OCI-LY7 (cell line): ENCODE measurements at regions not wholly inside any gene's neighbourhood (a gene's known extent, or its start where the extent isn't known, plus 50 kb on each side); places are given as distances from the start of the nearest gene placed in this dataset.

Experiments used
- CTCF ChIP-seq: fragments of 200-600 bp; sonication (generic); conservative IDR thresholded peaks from 2 replicates; pipeline ENCODE4 v1.5.1; 2014; ENCODE audit warnings: mild to moderate bottlenecking, antibody characterized with exemption, low read length, moderate library complexity, mixed read lengths
- EZH2phosphoT487 ChIP-seq: fragments of 200-600 bp; sonication (generic); IDR thresholded peaks from 2 replicates; pipeline ENCODE4 v1.6.1; 2018; ENCODE audit warnings: low read depth, borderline replicate concordance, mild to moderate bottlenecking, mixed run types, antibody characterized with exemption, low read length, moderate library complexity, mixed read lengths

GRCh38 chr14:34134484-34134883 lies 183.6 kb upstream of the EGLN3 start:
- TF ChIP-seq CTCF, result no peak
- TF ChIP-seq EZH2phosphoT487, result no peak
